Fibroblast of pulmonary artery (primary cell): ENCODE measurements at regions not wholly inside any gene's neighbourhood (a gene's known extent, or its start where the extent isn't known, plus 50 kb on each side); places are given as distances from the start of the nearest gene placed in this dataset.
A peak's percentile ranks its signal among the peaks of the same experiment; 100 is the strongest.

Experiments
- DNase-seq: peaks from one replicate; pipeline ENCODE4 v3.0.0-alpha.2; 2010; ENCODE audit warnings: low read depth
- H3K4me3 ChIP-seq: replicated peaks from 2 replicates; pipeline ENCODE4 v1.5.1; 2011; ENCODE audit warnings: low read depth, mild to moderate bottlenecking, control low read depth, low read length, moderate library complexity
- TF ChIP-seq, protein P1 (sequence below): IDR thresholded peaks from 2 replicates; pipeline ENCODE4 v1.5.1; 2011; ENCODE audit warnings: mild to moderate bottlenecking, control low read depth, low read length, inconsistent platforms; ENCODE audit errors: missing control alignments

DNA sequence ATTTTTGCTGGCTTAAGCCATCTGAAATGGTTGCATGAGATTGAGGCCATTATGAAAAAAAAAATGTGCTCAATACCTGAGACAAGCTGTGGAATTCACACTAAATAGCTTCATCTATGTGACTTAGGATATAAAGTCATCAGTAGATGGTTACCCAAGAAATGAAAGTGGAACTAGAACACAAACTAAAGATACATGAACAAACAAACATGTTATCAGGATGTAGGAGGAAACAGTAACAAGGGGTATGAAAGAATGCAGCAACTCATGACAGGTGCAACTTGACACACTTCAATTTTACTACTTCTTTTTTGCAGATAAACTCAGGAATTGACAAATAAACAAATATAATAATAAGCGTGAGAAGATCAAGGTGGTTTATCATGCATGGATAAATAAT is 155.0 kb downstream of the WT1 start:
- DNase-seq: no peak
- TF ChIP-seq, protein P1, sequence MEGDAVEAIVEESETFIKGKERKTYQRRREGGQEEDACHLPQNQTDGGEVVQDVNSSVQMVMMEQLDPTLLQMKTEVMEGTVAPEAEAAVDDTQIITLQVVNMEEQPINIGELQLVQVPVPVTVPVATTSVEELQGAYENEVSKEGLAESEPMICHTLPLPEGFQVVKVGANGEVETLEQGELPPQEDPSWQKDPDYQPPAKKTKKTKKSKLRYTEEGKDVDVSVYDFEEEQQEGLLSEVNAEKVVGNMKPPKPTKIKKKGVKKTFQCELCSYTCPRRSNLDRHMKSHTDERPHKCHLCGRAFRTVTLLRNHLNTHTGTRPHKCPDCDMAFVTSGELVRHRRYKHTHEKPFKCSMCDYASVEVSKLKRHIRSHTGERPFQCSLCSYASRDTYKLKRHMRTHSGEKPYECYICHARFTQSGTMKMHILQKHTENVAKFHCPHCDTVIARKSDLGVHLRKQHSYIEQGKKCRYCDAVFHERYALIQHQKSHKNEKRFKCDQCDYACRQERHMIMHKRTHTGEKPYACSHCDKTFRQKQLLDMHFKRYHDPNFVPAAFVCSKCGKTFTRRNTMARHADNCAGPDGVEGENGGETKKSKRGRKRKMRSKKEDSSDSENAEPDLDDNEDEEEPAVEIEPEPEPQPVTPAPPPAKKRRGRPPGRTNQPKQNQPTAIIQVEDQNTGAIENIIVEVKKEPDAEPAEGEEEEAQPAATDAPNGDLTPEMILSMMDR: no peak
- H3K4me3 ChIP-seq: no peak overlapping the region

DNA sequence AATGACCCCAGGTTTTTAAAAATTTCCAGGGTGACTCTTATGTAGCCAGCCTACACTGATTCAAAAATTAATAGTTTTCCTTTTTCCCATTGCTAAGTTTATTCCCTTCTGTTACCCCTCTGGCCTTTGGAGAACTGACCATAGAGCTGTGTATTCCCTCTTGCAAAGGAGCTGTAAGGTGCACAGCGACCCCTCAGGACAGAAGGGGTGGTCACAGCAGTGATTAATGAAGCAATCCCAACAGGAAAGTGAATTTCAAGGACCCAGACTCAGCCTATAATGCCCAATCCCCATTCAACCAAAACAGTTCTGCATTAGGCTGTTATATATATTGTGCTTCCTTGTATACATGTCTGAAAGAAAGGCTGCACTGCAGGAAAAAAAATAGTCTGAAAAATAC is 147.1 kb downstream of the WT1 start:
- no peak for DNase-seq
- TF ChIP-seq, protein P1: peak; percentile 27
- no peak overlapping the region for H3K4me3 ChIP-seq

DNA sequence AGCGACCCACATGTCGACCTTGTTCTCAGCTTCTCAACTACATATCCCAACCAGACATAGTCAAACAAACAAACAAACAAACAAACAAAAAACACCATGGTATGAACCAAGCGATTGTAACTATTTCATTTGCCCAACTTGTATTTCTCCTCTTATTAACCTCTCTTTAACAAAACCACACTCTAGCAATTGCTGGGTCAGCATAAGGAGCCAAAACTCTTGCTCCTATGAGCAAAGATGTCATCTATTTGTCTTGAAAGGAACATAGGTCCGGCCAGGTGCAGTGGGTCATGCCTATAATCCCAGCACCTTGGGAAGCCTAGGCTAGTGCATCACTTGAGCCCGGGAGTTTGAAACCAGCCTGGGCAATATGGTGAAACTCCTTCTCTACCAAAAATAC is 145.6 kb downstream of the WT1 start:
- DNase-seq: no peak
- TF ChIP-seq, protein P1: no peak
- no peak overlapping the region for H3K4me3 ChIP-seq

GRCh38 chr11:32290783-32291182 is 144.6 kb downstream of the WT1 start:
- TF ChIP-seq, protein P1: no peak
- no peak for DNase-seq
- no peak overlapping the region for H3K4me3 ChIP-seq

GRCh38 chr11:32297611-32298011 is 137.7 kb downstream of the WT1 start:
- TF ChIP-seq, protein P1: peak; percentile 38
- peak; percentile 70 for DNase-seq
- H3K4me3 ChIP-seq: no peak overlapping the region

DNA sequence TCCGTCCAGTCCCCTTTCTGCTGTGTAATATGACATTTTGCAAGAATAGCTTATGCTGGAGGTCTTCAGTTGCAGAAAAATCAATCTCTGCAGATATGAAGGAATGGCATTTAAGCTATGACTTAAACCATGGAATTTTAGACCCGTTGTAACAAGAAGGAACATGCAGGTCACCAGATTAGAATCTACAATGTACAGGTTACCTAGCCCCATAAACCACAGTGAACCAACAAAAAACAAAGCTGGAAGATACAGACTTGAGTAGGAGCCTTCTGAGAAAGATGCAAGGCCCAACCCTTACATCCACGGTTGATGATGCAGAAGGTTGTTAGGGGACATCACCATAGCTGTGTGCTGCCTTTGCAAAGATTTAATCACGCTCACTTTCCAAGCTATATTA is 132.5 kb downstream of the WT1 start:
- DNase-seq: no peak
- TF ChIP-seq, protein P1: no peak
- no peak overlapping the region for H3K4me3 ChIP-seq

DNA sequence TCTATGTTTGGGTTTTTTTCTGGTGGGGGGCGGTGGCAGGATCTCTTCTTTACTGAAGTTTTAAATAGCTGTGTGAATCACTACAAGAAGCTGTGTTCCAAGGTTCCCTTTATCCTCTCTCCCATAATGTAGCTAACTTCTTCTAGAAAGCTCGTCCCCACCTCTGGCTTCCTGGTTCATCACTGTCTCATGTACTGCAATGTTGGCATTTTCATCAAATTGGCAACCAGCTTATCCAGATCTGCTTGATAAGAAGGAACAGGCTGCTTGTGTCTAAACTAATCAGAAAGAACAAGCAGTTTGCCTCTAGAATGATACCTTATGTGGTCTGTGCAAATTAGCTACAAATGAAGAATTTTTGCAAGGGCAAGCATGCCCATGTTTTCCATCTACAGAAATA is 130.8 kb downstream of the WT1 start:
- H3K4me3 ChIP-seq: no peak overlapping the region
- TF ChIP-seq, protein P1: no peak
- no peak for DNase-seq
